RWPE2 (cell line): ENCODE measurements at regions not wholly inside any gene's neighbourhood (a gene's known extent, or its start where the extent isn't known, plus 50 kb on each side); places are given as distances from the start of the nearest gene placed in this dataset.

Experiments used
- ATAC-seq: fragments of 200-7000 bp; cut with Tn5 transposase; 3 replicates; pipeline ENCODE4 v1.9.1; 2021; ENCODE audit warnings: low read depth
- DNase-seq: peaks from one replicate; pipeline ENCODE4 v3.0.0-alpha.2; 2020; ENCODE audit warnings: low spot score
- H3K27ac ChIP-seq: fragments of 450-650 bp; 2 replicates; pipeline ENCODE4 v1.5.1; 2017; ENCODE audit warnings: mild to moderate bottlenecking; ENCODE audit not compliant: poor library complexity, severe bottlenecking
- H3K27me3 ChIP-seq: fragments of 250-450 bp; sonication (Bioruptor Pico); 2 replicates; pipeline ENCODE4 v1.5.1; 2021; ENCODE audit warnings: mild to moderate bottlenecking, moderate library complexity; ENCODE audit not compliant: insufficient read depth, poor library complexity, severe bottlenecking
- H3K36me3 ChIP-seq: fragments of 250-450 bp; sonication (Bioruptor Pico); 2 replicates; pipeline ENCODE4 v1.5.1; 2020; ENCODE audit warnings: low read depth, mild to moderate bottlenecking, moderate library complexity
- H3K4me1 ChIP-seq: fragments of 250-450 bp; sonication (Bioruptor Pico); 2 replicates; pipeline ENCODE4 v1.5.1; 2021; ENCODE audit warnings: mild to moderate bottlenecking, moderate library complexity; ENCODE audit not compliant: insufficient read depth, poor library complexity, severe bottlenecking
- H3K4me3 ChIP-seq: fragments of 250-450 bp; sonication (Bioruptor Pico); 2 replicates; pipeline ENCODE4 v1.5.1; 2021; ENCODE audit warnings: mild to moderate bottlenecking, moderate library complexity; ENCODE audit not compliant: severe bottlenecking
- H3K9me3 ChIP-seq: fragments of 250-450 bp; sonication (Bioruptor Pico); 2 replicates; pipeline ENCODE4 v1.5.1; 2021; ENCODE audit warnings: mild to moderate bottlenecking, moderate library complexity; ENCODE audit not compliant: severe bottlenecking
- CTCF ChIP-seq: fragments of 450-650 bp; IDR thresholded peaks from one replicate; pipeline ENCODE4 v1.5.1; 2017; ENCODE audit warnings: mild to moderate bottlenecking, moderate library complexity; ENCODE audit not compliant: poor library complexity, severe bottlenecking

DNA sequence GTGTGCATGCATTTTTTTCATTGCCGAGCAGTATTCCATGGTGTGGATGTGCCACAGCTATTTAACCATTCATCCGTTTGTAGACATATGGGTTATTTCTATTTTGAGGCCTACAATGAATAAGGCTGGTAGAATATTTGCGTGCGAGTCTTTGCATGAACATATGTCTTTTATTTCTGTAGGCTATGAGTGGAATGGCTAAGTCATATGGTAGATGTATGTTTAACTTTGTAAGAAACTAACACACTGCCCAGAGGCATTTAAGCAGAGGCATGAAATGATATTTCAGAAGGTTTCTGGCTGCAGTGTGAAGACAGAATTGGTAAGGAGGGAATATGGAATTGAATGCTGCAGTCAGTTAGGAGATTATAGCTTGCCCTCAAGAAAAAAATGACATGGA lies 457.4 kb upstream of the CDH4 start:
- Histone ChIP-seq H3K4me1 (no peaks in the 10 kb centered on the region), H3K9me3 (no peaks in the 10 kb centered on the region), H3K27ac (no peak overlapping the region), H3K36me3 (no peaks in the 10 kb centered on the region), H3K4me3 (no peak overlapping the region), H3K27me3 (peaks cover 82% of the 10 kb centered on the region)
- ATAC-seq (no peak), DNase-seq (no peak)
- TF ChIP-seq CTCF = no peak

DNA sequence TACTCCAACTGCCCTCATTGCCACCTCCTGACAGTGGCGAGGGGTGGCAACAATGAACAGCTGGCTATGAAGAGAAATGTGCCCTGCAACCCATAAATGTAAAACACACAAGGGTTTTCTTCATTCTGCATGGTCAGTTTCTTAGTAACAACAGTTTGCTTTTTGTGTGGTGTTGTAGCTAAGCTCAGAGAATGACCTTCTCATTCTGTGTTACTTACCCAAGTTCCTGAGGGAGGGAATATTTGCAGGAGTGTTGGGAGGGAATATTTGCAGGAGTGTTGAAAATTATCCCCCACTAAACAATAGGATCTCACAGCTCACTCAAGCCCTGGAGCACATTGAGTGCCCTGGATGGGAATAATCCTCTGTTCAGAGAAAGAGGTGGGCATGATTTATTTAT lies 456.4 kb upstream of the CDH4 start:
- no peaks in the 10 kb centered on the region for H3K4me1 ChIP-seq
- no peak for DNase-seq
- no peak for ATAC-seq
- H3K27ac ChIP-seq = no peak overlapping the region
- no peak for TF ChIP-seq CTCF
- H3K4me3 ChIP-seq = no peak overlapping the region
- H3K27me3 ChIP-seq = peaks cover 85% of the 10 kb centered on the region
- H3K9me3 ChIP-seq = no peaks in the 10 kb centered on the region
- no peaks in the 10 kb centered on the region for H3K36me3 ChIP-seq

DNA sequence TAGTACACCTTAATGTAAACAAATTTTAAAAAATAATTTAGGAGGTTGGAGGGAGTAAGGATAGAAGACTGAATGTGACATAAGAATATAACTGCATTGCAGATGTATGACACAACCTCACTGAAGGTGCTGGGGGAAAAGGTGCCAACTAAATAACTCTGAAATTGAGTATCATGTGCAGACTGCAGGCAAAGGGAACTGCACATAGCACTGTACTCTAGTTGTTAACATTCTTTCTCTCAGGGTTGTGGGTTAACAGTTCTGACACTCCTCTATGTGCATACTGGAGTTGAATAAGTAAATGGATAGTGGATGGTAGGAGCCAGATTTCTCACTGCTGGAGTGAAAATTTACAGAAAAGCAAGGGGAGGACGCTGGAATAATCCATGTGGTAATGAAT lies 451.9 kb upstream of the CDH4 start:
- no peak for TF ChIP-seq CTCF
- ATAC-seq (no peak), DNase-seq (no peak)
- H3K36me3 ChIP-seq = no peaks in the 10 kb centered on the region
- no peak overlapping the region for H3K4me3 ChIP-seq
- no peaks in the 10 kb centered on the region for H3K9me3 ChIP-seq
- H3K27me3 ChIP-seq = peaks cover 86% of the 10 kb centered on the region
- H3K27ac ChIP-seq = no peak overlapping the region
- H3K4me1 ChIP-seq = no peaks in the 10 kb centered on the region

DNA sequence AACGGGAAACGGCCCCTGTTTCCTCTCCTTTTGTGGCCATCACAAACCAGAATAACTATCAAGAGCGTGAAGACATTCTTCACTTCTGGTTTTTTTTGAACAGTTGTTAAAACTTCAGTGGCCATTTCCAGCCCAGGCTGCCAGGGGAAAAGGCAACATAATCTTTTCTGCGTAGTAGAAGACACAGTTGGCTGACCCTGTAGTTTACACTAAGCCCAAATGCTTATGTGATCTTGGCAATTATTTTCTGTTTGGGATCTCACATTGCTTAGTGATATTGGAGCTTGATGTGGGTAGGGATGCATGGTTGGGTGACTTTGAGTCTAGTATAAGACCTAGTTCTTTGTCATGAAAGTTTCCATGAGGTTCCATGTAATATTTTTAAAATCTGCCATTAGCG lies 449.4 kb upstream of the CDH4 start:
- DNase-seq = no peak
- H3K9me3 ChIP-seq = no peaks in the 10 kb centered on the region
- TF ChIP-seq CTCF = no peak
- H3K4me3 ChIP-seq = no peak overlapping the region
- H3K27me3 ChIP-seq = peaks cover 84% of the 10 kb centered on the region
- no peaks in the 10 kb centered on the region for H3K36me3 ChIP-seq
- no peak for ATAC-seq
- no peak overlapping the region for H3K27ac ChIP-seq
- no peaks in the 10 kb centered on the region for H3K4me1 ChIP-seq

DNA sequence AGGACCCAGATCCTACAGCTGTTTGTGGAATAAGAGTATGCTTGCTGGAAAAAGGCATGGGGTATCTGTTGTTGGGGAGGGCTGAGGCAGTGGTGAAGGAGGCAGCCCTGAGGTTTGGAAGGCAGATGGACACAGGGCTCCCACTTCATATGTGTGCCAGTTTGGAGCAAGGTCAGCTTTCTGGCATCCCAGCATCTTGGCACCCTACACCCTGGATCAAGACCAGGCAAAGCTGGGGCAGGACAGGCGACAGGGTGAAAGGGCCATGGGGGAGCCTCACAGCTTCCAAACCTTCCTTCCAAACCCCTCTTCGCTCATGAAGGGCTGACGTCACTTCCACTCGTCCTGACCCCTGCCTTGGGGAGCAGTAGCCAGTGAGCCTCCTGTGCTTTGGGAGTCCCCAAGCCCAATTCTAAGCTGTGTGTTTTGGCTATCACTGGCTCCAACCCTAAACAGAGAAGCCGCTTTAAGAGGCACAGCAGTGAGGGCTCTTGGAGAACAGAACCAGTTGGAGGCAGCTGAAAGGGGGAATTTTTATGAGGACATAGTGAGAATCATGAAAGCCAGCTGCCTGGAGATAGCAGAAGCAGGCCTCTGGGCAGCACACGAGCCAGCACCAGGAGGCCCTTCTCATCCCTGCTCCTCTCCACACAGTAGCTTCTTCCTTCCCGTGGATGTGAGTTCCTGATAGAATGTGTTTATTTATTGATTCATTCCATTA lies 448.6 kb upstream of the CDH4 start:
- Histone ChIP-seq H3K9me3 (no peaks in the 10 kb centered on the region), H3K27me3 (peaks cover 86% of the 10 kb centered on the region), H3K4me1 (no peaks in the 10 kb centered on the region), H3K36me3 (no peaks in the 10 kb centered on the region), H3K4me3 (no peak overlapping the region), H3K27ac (no peak overlapping the region)
- no peak for TF ChIP-seq CTCF
- DNase-seq (no peak), ATAC-seq (no peak)
